K562 (cell line): ENCODE measurements at regions not wholly inside any gene's neighbourhood (a gene's known extent, or its start where the extent isn't known, plus 50 kb on each side); places are given as distances from the start of the nearest gene placed in this dataset.

Experiments used
- ATAC-seq: fragments of 200-7000 bp; cut with Tn5 transposase; 3 replicates; pipeline ENCODE4 v1.9.1; 2020; ENCODE audit warnings: moderate library complexity
- BruUV-seq: library from RNA; stranded (reverse); fragments of 400-500 nt; replicated peaks from 2 replicates; lab custom pipeline; 2021; lab: Mats Ljungman, UMichigan
- CTCF ChIA-PET: fragments of 300-600 bp; formaldehyde crosslinking; extraction: SDS; loops from one replicate; lab custom pipeline; 2021; ENCODE audit warnings: low intra/inter-chr PET ratio; lab: Yijun Ruan, JAX
- POLR2A ChIA-PET: fragments of 300-600, 350-650 bp; sonication (Branson Sonifier 250); formaldehyde crosslinking; extraction: SDS; loops from one replicate; lab custom pipeline; 2021; ENCODE audit warnings: antibody characterized with exemption, inconsistent platforms; lab: Yijun Ruan, JAX
- DNase-seq, 4 experiments: peaks; one replicate each; pipeline versions ENCODE4 v3.0.0 to v3.0.0-alpha.2; 2011 to 2018; ENCODE audit warnings: low spot score in 3 of 4, mixed read lengths in 3 of 4; ENCODE audit errors: extremely low read depth in 1 of 4
- FAIRE-seq: peaks from 2 replicates; lab custom pipeline; 2011; peaks lifted over from hg19 to GRCh38; lab: Jason Lieb, UNC
- H2AFZ ChIP-seq: 2 replicates; pipeline ENCODE4 v1.6.0; 2011; ENCODE audit warnings: low read depth, low read length, control low read depth, inconsistent platforms
- H3K27ac ChIP-seq: fragments of 200-600 bp; 3 replicates; pipeline ENCODE4 v1.8.0; 2011; ENCODE audit warnings: low read depth, mild to moderate bottlenecking, control low read depth, inconsistent platforms, low read length, moderate library complexity, mixed read lengths; ENCODE audit errors: extremely low read depth
- H3K27me3 ChIP-seq, 2 experiments: fragments of 300-600 bp in 1 of 2; 2 replicates in 1 of 2; 3 replicates in 1 of 2; pipeline versions ENCODE4 v1.6.0 to v1.8.0; 2011; ENCODE audit warnings: inconsistent platforms in 2 of 2, low read length in 2 of 2, mild to moderate bottlenecking in 1 of 2, mixed read lengths in 1 of 2, moderate library complexity in 1 of 2; ENCODE audit not compliant: control insufficient read depth in 2 of 2, insufficient read depth in 2 of 2
- H3K36me3 ChIP-seq: fragments of 300-600 bp; 3 replicates; pipeline ENCODE4 v1.8.0; 2011; ENCODE audit warnings: mild to moderate bottlenecking, low read length, inconsistent platforms; ENCODE audit not compliant: control insufficient read depth, insufficient read depth
- H3K4me1 ChIP-seq, 2 experiments: fragments of 200-600 bp in 1 of 2; replicated peaks in 1 of 2; 2 replicates in 1 of 2; 3 replicates in 1 of 2; pipeline versions ENCODE4 v1.5.1 to v1.8.0; 2011; ENCODE audit warnings: inconsistent platforms in 2 of 2, low read length in 2 of 2, mild to moderate bottlenecking in 1 of 2, mixed read lengths in 1 of 2, moderate library complexity in 1 of 2; ENCODE audit not compliant: control insufficient read depth in 2 of 2, insufficient read depth in 2 of 2
- H3K4me2 ChIP-seq: 2 replicates; pipeline ENCODE4 v1.6.1; 2011; ENCODE audit warnings: low read length, control low read depth, inconsistent platforms, mixed read lengths; ENCODE audit not compliant: insufficient read depth
- H3K4me3 ChIP-seq: fragments of 200-600 bp; sonication (generic), shearing (Covaris generic); 2 replicates; pipeline ENCODE4 v1.5.1; 2016; ENCODE audit warnings: control low read depth, inconsistent platforms
- H3K79me2 ChIP-seq: fragments of 200-600 bp; 3 replicates; pipeline ENCODE4 v1.8.0; 2011; ENCODE audit warnings: low read length, inconsistent platforms; ENCODE audit not compliant: control insufficient read depth, insufficient read depth
- H3K9ac ChIP-seq, 2 experiments: 2 replicates each; pipeline versions ENCODE4 v1.6.0 to v1.6.1; 2011; ENCODE audit warnings: low read depth in 2 of 2, low read length in 2 of 2, control low read depth in 1 of 2, inconsistent platforms in 1 of 2, mild to moderate bottlenecking in 1 of 2, mixed read lengths in 1 of 2; ENCODE audit not compliant: insufficient read depth in 1 of 2
- H3K9me1 ChIP-seq: one replicate; pipeline ENCODE4 v1.6.0; 2011; ENCODE audit warnings: inconsistent platforms, mild to moderate bottlenecking, low read length, moderate library complexity; ENCODE audit not compliant: control insufficient read depth, insufficient read depth
- H3K9me3 ChIP-seq: replicated peaks from 2 replicates; pipeline ENCODE4 v1.5.1; 2011; ENCODE audit warnings: low read depth, low read length, inconsistent platforms; ENCODE audit not compliant: control insufficient read depth, insufficient read depth
- H4K20me1 ChIP-seq: replicated peaks from 2 replicates; pipeline ENCODE4 v1.6.1; 2011; ENCODE audit warnings: low read length, inconsistent platforms, mixed read lengths; ENCODE audit not compliant: control insufficient read depth, insufficient read depth
- CHD4 ChIP-seq: fragments of 200-600 bp; sonication (generic); IDR thresholded peaks from 3 replicates; pipeline ENCODE4 v1.6.1; 2012; ENCODE audit warnings: low read depth, mild to moderate bottlenecking, mixed read lengths, low read length, inconsistent platforms; ENCODE audit not compliant: insufficient read depth, insufficient replicate concordance, poor library complexity, severe bottlenecking
- DMBX1 ChIP-seq: fragments of 250-450 bp; sonication (Bioruptor Pico); IDR thresholded peaks from 2 replicates; pipeline ENCODE4 v1.8.0; 2022; ENCODE audit warnings: inconsistent platforms, mild to moderate bottlenecking, moderate library complexity, borderline replicate concordance
- ELF4 ChIP-seq: fragments of 450-650 bp; formaldehyde crosslinking; IDR thresholded peaks from 2 replicates; pipeline ENCODE4 v1.4.0; 2022; ENCODE audit warnings: missing genetic modification characterization
- HINFP ChIP-seq: fragments of 450-650 bp; conservative IDR thresholded peaks from 2 replicates; pipeline ENCODE4 v1.6.1; 2016; ENCODE audit warnings: missing genetic modification characterization, low read depth, mild to moderate bottlenecking, control low read depth, missing compliant biosample characterization
- LCOR ChIP-seq: sonication (generic); formaldehyde crosslinking; IDR thresholded peaks from 2 replicates; pipeline ENCODE4 v1.8.0; 2022; ENCODE audit warnings: mild to moderate bottlenecking, missing genetic modification reagents
- NBN ChIP-seq: fragments of 450-650 bp; IDR thresholded peaks from 2 replicates; pipeline ENCODE4 v1.6.1; 2016; ENCODE audit warnings: low read depth, mild to moderate bottlenecking
- POLR2A ChIP-seq: fragments of 450-650 bp; conservative IDR thresholded peaks from 2 replicates; pipeline ENCODE4 v1.6.1; 2016
- RBM15 ChIP-seq: fragments of 200-400 bp; formaldehyde crosslinking; IDR thresholded peaks from 2 replicates; pipeline ENCODE4 v1.6.1; 2018; ENCODE audit warnings: mild to moderate bottlenecking, low read length, moderate library complexity; ENCODE audit not compliant: insufficient read depth
- RBM22 ChIP-seq: fragments of 200-400 bp; formaldehyde crosslinking; IDR thresholded peaks from 2 replicates; pipeline ENCODE4 v1.6.1; 2018; ENCODE audit warnings: low read length, low read depth; ENCODE audit not compliant: poor library complexity, severe bottlenecking
- RFX7 ChIP-seq: fragments of 250-450 bp; sonication (Bioruptor Pico); IDR thresholded peaks from 2 replicates; pipeline ENCODE4 v1.5.1; 2021; ENCODE audit warnings: mild to moderate bottlenecking
- SLC30A9 ChIP-seq: fragments of 250-450 bp; sonication (Bioruptor Pico); IDR thresholded peaks from 2 replicates; pipeline ENCODE4 v1.8.0; 2022; ENCODE audit warnings: mild to moderate bottlenecking, moderate library complexity
- SNIP1 ChIP-seq: fragments of 450-650 bp; IDR thresholded peaks from 2 replicates; pipeline ENCODE4 v1.7.1; 2017; ENCODE audit warnings: low read depth, mild to moderate bottlenecking
- TFAP4 ChIP-seq: sonication (generic); formaldehyde crosslinking; IDR thresholded peaks from 2 replicates; pipeline ENCODE4 v1.8.0; 2022; ENCODE audit warnings: missing genetic modification reagents, mild to moderate bottlenecking, moderate library complexity, borderline replicate concordance
- THRA ChIP-seq: fragments of 450-650 bp; IDR thresholded peaks from 2 replicates; pipeline ENCODE4 v1.6.1; 2017; ENCODE audit warnings: mild to moderate bottlenecking, moderate library complexity
- U2AF2 ChIP-seq: fragments of 200-400 bp; formaldehyde crosslinking; optimal IDR thresholded peaks from 2 replicates; pipeline ENCODE3; 2017; ENCODE audit warnings: low read depth, mild to moderate bottlenecking, low read length
- ZNF174 ChIP-seq: fragments of 250-450 bp; sonication (Bioruptor Pico); IDR thresholded peaks from 2 replicates; pipeline ENCODE4 v1.4.0; 2020; ENCODE audit warnings: mild to moderate bottlenecking
- ZNF212 ChIP-seq: fragments of 450-650 bp; formaldehyde crosslinking; IDR thresholded peaks from 2 replicates; pipeline ENCODE4 v1.4.0; 2020; ENCODE audit warnings: mild to moderate bottlenecking
- WGBS: fragments of 100-300 bp; shearing (Covaris generic); methylation state at CpG from one replicate; pipeline ENCODE4 v1.1.6; 2016; ENCODE audit warnings: low coverage, mixed read lengths; ENCODE audit not compliant: insufficient coverage; ENCODE audit errors: missing lambda C conversion rate; 5-methylcytosine and 5-hydroxymethylcytosine counted together
- in situ Hi-C: fragments of 300-500 bp; cut with MboI; formaldehyde crosslinking; loops from 4 replicates; pipeline ENCODE4 v1.15.0; 2018; ENCODE audit warnings: inconsistent platforms, mixed read lengths
- intact Hi-C: fragments of 100-400 bp; cut with micrococcal nuclease; formaldehyde crosslinking; loops from 2 replicates; pipeline ENCODE4 v1.14.2; 2022
- TF ChIP-seq, protein P1 (sequence below), 2 experiments: fragments of 250-450 bp in 1 of 2; fragments of 450-650 bp in 1 of 2; sonication (Bioruptor Pico) in 1 of 2; IDR thresholded peaks; 2 replicates each; pipeline versions ENCODE4 v1.6.1 to v1.8.0; 2016 to 2021; ENCODE audit warnings: mild to moderate bottlenecking in 2 of 2, moderate library complexity in 2 of 2, missing compliant biosample characterization in 1 of 2, missing genetic modification characterization in 1 of 2

DNA sequence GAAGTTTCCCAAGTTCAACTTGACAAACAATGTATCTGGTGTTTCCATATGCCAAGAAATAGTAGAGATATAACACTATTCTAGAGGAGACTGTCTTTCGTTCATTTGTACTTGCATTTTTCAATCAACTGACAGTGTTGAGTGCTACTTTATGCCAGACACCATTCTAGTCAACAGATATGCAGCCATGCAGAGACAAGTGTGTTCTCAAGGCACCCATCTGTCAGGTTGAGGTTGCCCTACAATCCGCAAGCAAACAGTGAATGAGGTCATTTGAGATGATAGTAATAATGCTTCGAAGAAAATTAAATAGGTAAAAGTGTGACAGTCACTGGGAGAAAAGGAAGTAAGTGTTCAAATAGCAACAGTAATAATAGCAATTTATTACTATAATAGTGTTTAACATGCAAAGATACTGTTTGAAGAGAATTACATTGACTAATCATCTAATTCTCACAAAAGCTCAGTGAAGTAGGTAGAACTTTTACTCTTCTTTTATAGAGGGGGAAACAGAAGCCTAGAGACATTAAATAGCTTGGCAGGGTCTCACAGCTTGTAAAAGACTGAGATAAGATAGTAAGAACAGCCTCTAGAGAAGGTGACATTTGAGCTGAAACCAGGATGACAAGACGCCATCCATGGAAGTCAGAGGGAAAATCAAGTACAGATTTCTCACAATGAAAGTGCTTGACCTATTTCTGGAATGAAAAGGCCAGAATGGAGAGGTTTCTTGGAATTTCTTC lies 936.9 kb downstream of the SORCS3 start:
- POLR2A ChIA-PET = no interaction called here
- no peak for ATAC-seq
- 0% methylated on average over 3 of the region's 4 CpGs for WGBS
- no peaks in the 10 kb centered on the region for H3K9me1 ChIP-seq
- TF ChIP-seq POLR2A = no peak
- no peak for TF ChIP-seq RBM15
- no peak for TF ChIP-seq NBN
- no peak for TF ChIP-seq U2AF2
- TF ChIP-seq ELF4 = no peak
- TF ChIP-seq TFAP4 = no peak
- no peak for TF ChIP-seq HINFP (tag)
- TF ChIP-seq RBM22 = no peak
- TF ChIP-seq RFX7 (CRISPR knock-in tag) = no peak
- TF ChIP-seq ZNF174 (CRISPR knock-in tag) = no peak
- no peak for TF ChIP-seq DMBX1
- no peak for TF ChIP-seq SNIP1
- TF ChIP-seq, protein P1, sequence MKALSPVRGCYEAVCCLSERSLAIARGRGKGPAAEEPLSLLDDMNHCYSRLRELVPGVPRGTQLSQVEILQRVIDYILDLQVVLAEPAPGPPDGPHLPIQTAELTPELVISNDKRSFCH (CRISPR knock-in tag; IDR thresholded peaks at IDR 0.05) = no peak
- TF ChIP-seq, protein P1 (tag; IDR thresholded peaks at IDR 0.05) = no peak
- TF ChIP-seq ZNF212 (CRISPR knock-in tag) = no peak
- no peak for TF ChIP-seq THRA
- no peak for TF ChIP-seq CHD4
- TF ChIP-seq LCOR (CRISPR knock-in tag) = no peak
- TF ChIP-seq SLC30A9 (CRISPR knock-in tag) = no peak
- TF ChIP-seq, all 486 proteins: peak for 0
- Histone ChIP-seq H3K9me3 (no peaks in the 10 kb centered on the region), H4K20me1 (no peaks in the 10 kb centered on the region), H3K4me3 (no peak overlapping the region), H3K9ac (no peak overlapping the region), H3K79me2 (no peaks in the 10 kb centered on the region), H3K27ac (no peak overlapping the region), H3K36me3 (no peaks in the 10 kb centered on the region), H3K4me2 (no peak overlapping the region), H3K4me1 (no peaks in the 10 kb centered on the region), H3K27me3 (no peaks in the 10 kb centered on the region), H2AFZ (no peak overlapping the region)
- CTCF ChIA-PET = no interaction called here
- in situ Hi-C loops (no loop called here), intact Hi-C loops (no loop called here)
- no TSS peak for BruUV-seq
- DNase-seq (no peak), FAIRE-seq (no peak)
